Spleen (tissue), 11 donors: ENCODE measurements at regions not wholly inside any gene's neighbourhood (a gene's known extent, or its start where the extent isn't known, plus 50 kb on each side); places are given as distances from the start of the nearest gene placed in this dataset.
"Not testable (repeated sequence)": the region's sequence is repeated elsewhere in the genome, so short reads cannot be mapped to it uniquely, and the experiment has no call there.

Experiments used
- DNase-seq: peaks from one replicate; pipeline ENCODE4 v3.0.0-alpha.2; 2020
- H3K27ac ChIP-seq, 8 donors: fragments of 200-600 bp; sonication (generic) in 7 of 8; 1 replicate in 4 of 8; 2 replicates in 4 of 8; pipeline versions ENCODE4 v1.5.0 to v1.8.0; 2016 to 2021; ENCODE audit warnings: inconsistent platforms in 4 of 8, mild to moderate bottlenecking in 4 of 8, moderate library complexity in 1 of 8
- H3K27me3 ChIP-seq, 7 donors: fragments of 200-600 bp; sonication (generic) in 6 of 7; replicated peaks in 1 of 7; 1 replicate in 4 of 7; 2 replicates in 3 of 7; pipeline versions ENCODE4 v1.5.0 to v1.8.0; 2016 to 2021; ENCODE audit warnings: inconsistent platforms in 3 of 7, mild to moderate bottlenecking in 1 of 7
- H3K36me3 ChIP-seq, 6 donors: fragments of 200-600 bp; sonication (generic) in 5 of 6; 1 replicate in 4 of 6; 2 replicates in 2 of 6; pipeline versions ENCODE4 v1.5.0 to v1.8.0; 2016 to 2021; ENCODE audit warnings: inconsistent platforms in 2 of 6
- H3K4me1 ChIP-seq, 6 donors: fragments of 200-600 bp; sonication (generic) in 5 of 6; 1 replicate in 3 of 6; 2 replicates in 3 of 6; pipeline versions ENCODE4 v1.5.0 to v1.8.0; 2016 to 2021; ENCODE audit warnings: inconsistent platforms in 3 of 6
- H3K4me3 ChIP-seq, 8 donors: fragments of 200-600 bp; sonication (generic) in 7 of 8; 1 replicate in 4 of 8; 2 replicates in 4 of 8; pipeline versions ENCODE4 v1.5.0 to v1.8.0; 2016 to 2021; ENCODE audit warnings: inconsistent platforms in 4 of 8, mild to moderate bottlenecking in 4 of 8, moderate library complexity in 2 of 8
- H3K9me3 ChIP-seq, 8 donors: fragments of 200-600 bp; sonication (generic) in 7 of 8; 1 replicate in 4 of 8; 2 replicates in 4 of 8; pipeline versions ENCODE4 v1.5.0 to v1.8.0; 2016 to 2021; ENCODE audit warnings: inconsistent platforms in 4 of 8
- POLR2A ChIP-seq, 3 donors: fragments of 450-650 bp; IDR thresholded peaks; one replicate each; pipeline ENCODE4 v1.5.1; 2017; ENCODE audit warnings: antibody characterized with exemption in 3 of 3, mild to moderate bottlenecking in 1 of 3
- POLR2AphosphoS5 ChIP-seq, 3 donors: sonication (generic); formaldehyde crosslinking; IDR thresholded peaks; one replicate each; pipeline ENCODE4 v1.5.1; 2017; ENCODE audit warnings: antibody characterized with exemption in 3 of 3
- WGBS, 5 donors: extraction: QIAGEN DNeasy Blood & Tissue Kit in 3 of 5; methylation state at CpG; one replicate each; pipeline versions ENCODE4 v1.1.5 to v1.1.7; 2013 to 2018; 5-methylcytosine and 5-hydroxymethylcytosine counted together
- intact Hi-C: fragments of 100-400 bp; cut with DNase I; formaldehyde crosslinking; loops from one replicate; pipeline ENCODE4 v1.15.0; 2023; ENCODE audit warnings: low total_unique reads
- TF ChIP-seq, protein P1 (sequence below), 11 experiments: fragments of 200-600 bp in 7 of 11; fragments of 450-650 bp in 4 of 11; sonication (generic) in 4 of 11; IDR thresholded peaks in 8 of 11; conservative IDR thresholded peaks in 3 of 11; 1 replicate in 7 of 11; 2 replicates in 4 of 11; pipeline versions ENCODE4 v1.4.0 to v1.8.0; 2016 to 2021; ENCODE audit warnings: antibody characterized with exemption in 11 of 11, inconsistent platforms in 4 of 11, mild to moderate bottlenecking in 1 of 11
- donor health status: healthy with polysubstance abuse.
- donor health status: DM: no; HTN: no; CAD: no; lungs with moderate emphysema.
- donor health status: DM: no; HTN: no; CAD: no.
- donor health status: Bipolar disorder and iron deficiency.
- donor health status: healthy.
- donor health status: DM: no; HTN: no; CAD: no.
- donor health status: DM: yes; HTN: yes; CAD: no.

DNA sequence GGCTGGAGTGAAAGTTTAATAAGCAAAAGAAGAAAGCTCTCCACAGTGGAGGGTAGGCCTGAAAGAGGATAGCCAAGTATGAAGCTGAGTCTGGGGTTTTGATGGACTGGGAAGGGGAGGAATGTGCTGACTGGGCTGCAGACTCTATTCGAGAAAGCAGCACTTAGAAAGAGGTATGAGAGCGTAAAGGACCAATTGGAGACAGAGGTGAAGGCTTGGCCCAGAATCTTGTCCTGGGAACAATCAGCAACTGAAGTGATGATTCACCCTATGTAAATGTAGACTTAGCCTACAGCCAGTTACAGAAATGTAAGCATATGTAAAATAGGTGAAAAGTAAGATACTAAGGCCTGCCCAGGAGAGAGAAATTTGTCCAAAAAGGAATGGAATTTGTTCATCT is 111.2 kb upstream of the HSFY2 start:
- Histone ChIP-seq H3K27me3 (no peaks in the 10 kb centered on the region), H3K9me3 (no peaks in the 10 kb centered on the region), H3K27ac (no peak overlapping the region), H3K36me3 (no peaks in the 10 kb centered on the region), H3K4me1 (no peaks in the 10 kb centered on the region), H3K4me3 (no peak overlapping the region)
- TF ChIP-seq POLR2A (IDR thresholded peaks at IDR 0.05) (no peak), POLR2AphosphoS5 (IDR thresholded peaks at IDR 0.05) (no peak)
- TF ChIP-seq, protein P1, sequence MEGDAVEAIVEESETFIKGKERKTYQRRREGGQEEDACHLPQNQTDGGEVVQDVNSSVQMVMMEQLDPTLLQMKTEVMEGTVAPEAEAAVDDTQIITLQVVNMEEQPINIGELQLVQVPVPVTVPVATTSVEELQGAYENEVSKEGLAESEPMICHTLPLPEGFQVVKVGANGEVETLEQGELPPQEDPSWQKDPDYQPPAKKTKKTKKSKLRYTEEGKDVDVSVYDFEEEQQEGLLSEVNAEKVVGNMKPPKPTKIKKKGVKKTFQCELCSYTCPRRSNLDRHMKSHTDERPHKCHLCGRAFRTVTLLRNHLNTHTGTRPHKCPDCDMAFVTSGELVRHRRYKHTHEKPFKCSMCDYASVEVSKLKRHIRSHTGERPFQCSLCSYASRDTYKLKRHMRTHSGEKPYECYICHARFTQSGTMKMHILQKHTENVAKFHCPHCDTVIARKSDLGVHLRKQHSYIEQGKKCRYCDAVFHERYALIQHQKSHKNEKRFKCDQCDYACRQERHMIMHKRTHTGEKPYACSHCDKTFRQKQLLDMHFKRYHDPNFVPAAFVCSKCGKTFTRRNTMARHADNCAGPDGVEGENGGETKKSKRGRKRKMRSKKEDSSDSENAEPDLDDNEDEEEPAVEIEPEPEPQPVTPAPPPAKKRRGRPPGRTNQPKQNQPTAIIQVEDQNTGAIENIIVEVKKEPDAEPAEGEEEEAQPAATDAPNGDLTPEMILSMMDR (IDR thresholded peaks at IDR 0.05 in 8 of 11, conservative IDR thresholded peaks at IDR 0.05 in 3 of 11) = no peak
- DNase-seq = no peak
- WGBS, 5 donors = 92 to 98% (median 93%) methylated on average over 2 of the region's 2 CpGs; no CpG with 5 or more reads in 2 of the 5 donors
- intact Hi-C loops = no loop called here

DNA sequence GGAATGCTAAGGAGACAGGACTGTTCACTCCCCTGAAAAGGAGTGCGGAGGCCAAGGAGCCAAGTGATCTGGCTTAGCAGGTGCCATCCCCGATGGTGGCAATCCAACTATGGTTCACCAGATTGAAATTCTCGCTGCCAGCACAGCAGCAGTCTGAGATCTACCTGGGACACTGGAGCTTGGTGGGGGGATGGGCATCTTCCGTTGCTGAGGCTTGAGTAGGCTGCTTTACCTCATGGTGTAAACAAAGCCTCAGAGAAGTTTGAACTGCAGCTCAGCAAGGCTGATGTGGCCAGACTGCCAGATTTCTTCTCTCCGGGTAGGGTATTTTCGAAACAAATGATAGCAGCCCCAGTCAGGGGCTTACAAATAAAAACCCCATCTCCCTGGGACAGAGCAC is 95.6 kb upstream of the HSFY2 start:
- H3K9me3 ChIP-seq, H3K27me3 ChIP-seq, H3K27ac ChIP-seq, H3K4me3 ChIP-seq, intact Hi-C loops, H3K4me1 ChIP-seq, H3K36me3 ChIP-seq, DNase-seq: not testable (repeated sequence)
- 86% methylated on average over 2 of the region's 6 CpGs; no CpG with 5 or more reads in 4 of the 5 donors for WGBS, 5 donors

DNA sequence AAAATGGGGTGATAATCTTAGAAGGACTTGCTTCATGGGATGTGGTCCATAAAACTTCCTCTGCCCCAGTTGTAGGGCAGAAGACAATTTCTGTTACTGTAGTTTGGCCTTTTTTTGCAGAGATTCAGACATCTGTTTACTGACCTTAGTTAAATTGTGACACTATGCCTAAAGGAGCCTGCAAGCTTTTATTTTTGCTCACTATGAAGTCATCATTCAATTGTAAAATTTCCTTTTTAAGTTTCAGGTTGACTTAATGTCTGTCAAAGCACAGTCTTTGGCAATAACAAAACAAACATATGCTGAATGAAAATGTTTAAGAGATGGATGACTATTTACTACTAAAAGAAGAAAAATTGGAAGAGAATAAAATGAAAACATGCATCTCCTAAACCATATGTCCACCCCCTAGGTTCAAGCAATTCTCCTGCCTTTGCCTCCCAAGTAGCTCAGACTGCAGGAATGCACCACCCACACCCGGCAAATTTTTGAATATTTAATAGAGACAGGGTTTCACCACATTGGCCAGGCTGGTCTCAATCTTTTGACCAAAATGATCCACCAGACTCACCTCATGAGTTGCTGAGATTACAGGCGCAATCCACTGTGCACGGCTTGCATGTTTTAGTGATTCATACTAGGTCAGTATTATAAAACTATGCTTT is 93.5 kb upstream of the HSFY2 start:
- intact Hi-C loops, H3K9me3 ChIP-seq, H3K27me3 ChIP-seq, H3K27ac ChIP-seq, H3K4me1 ChIP-seq, H3K4me3 ChIP-seq, DNase-seq, H3K36me3 ChIP-seq: not testable (repeated sequence)
- 100% methylated on average over 2 of the region's 3 CpGs; no CpG with 5 or more reads in 4 of the 5 donors for WGBS, 5 donors

DNA sequence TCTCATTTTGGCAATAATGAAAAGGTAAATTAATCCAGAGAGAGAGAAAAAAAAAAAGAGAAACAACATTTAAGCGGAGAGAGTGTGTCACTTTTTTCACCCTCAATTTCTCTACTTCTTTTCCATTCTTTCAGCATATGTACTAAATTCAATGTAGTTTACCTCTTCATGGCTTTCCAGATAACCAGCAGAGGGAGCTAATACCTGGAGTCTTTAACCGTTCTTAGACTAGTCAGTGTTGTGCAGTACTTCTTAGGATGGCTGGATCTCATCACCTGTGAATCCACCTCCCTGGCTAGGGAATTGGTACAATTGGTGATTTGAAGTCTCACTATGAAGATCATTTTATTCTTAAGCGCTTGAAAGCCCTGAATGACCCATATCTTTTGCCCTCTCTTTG is 87.3 kb upstream of the HSFY2 start:
- DNase-seq, H3K4me3 ChIP-seq, H3K27ac ChIP-seq, H3K9me3 ChIP-seq, intact Hi-C loops, H3K27me3 ChIP-seq, H3K4me1 ChIP-seq, H3K36me3 ChIP-seq: not testable (repeated sequence)
- WGBS, 5 donors = no CpG with 5 or more reads among the region's 3 CpGs

DNA sequence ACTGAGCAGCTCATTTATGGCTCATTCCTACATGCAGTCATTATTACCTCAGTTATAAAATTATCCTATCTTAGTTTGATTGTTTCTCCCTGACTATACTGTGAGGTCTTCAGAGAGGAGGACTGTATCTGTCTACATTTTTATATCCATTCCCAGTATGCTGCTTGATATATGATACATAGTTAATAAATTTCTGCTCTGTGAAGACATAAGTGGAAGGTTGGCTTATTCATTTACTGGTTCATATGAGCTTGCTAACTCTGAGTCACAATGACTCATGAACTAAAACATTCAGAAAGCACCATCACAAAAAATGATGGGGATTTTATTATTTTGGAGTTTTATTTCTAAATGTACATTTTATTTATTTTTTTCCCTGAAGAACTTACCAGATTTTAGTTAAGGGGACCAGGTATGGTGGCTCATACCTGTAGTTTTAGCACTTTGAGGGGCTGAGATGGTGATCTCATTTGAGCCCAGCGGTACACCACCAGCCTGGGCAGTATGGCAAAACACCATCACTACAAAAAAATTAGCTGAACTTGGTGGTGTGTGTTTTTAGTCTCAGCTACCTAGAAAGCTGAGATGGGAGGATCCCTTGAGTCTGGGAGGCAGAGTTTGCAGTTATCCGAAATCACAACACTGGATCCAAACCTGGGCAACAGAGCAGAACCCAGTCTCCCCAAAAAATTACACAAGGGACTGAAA is 85.1 kb upstream of the HSFY2 start:
- intact Hi-C loops, H3K27ac ChIP-seq, H3K4me1 ChIP-seq, H3K27me3 ChIP-seq, H3K4me3 ChIP-seq, DNase-seq, H3K36me3 ChIP-seq, H3K9me3 ChIP-seq: not testable (repeated sequence)
- WGBS, 5 donors = no CpG with 5 or more reads among the region's 2 CpGs

DNA sequence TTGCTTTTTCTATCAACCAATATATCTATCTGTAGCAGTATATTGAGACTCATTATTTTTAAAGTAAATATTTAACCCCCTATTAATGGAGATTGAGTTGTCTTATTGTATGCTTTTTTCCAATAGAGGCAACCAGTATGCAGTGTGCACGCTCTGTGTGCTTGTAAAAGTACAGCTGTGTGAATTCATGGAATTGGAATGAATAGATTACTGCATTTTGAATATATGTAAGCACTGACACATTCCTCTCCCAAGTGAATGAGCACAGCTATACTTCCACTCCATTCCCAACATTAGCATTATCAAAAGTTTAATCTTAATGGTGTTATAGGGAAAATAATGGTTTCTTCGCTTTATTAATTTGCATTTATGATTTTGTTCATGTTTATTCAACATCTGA is 81.6 kb upstream of the HSFY2 start:
- H3K27me3 ChIP-seq, H3K36me3 ChIP-seq, H3K4me3 ChIP-seq, DNase-seq, H3K9me3 ChIP-seq, H3K27ac ChIP-seq, intact Hi-C loops, H3K4me1 ChIP-seq: not testable (repeated sequence)
- WGBS, 5 donors = no CpG with 5 or more reads among the region's 2 CpGs

DNA sequence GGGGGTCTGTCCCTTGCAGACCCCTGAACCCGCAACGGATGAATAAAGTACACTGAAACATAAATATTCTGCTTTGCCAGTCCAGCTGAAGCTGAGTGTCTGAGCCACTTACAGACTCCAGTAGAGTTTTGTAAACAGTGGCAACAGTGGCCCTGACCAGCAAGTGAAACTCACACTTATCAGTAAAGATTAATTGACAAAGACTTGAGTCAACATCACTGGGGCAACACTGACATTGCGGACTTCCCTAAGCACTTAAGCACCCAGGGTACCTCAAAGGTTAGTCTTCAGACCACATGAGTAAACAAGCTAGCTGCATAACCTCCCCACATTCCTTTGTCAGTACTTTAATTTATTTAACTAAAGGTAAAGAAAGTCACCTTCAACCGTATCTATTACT is 79.8 kb upstream of the HSFY2 start:
- no CpG with 5 or more reads among the region's 4 CpGs for WGBS, 5 donors
- H3K4me3 ChIP-seq, intact Hi-C loops, H3K36me3 ChIP-seq, H3K9me3 ChIP-seq, H3K27ac ChIP-seq, H3K27me3 ChIP-seq, DNase-seq, H3K4me1 ChIP-seq: not testable (repeated sequence)

DNA sequence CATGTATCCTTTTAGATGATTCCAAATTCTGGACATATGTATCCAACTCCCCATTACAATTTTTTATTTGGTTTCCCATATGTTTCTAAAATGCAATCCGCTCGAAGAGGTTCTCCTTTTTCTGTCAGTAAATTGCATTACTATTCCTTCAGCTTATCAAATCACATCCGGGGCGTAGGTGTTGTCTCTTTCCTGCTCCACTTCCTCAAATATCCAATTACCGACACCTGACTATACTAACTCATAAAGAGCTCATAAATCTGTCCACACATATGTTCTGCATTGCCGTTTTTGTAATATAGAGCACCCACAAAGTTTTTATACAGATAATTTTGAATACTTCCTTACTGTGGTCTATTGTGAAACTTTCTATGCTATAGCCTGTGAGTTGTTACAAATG is 63.1 kb upstream of the HSFY2 start:
- H3K27ac ChIP-seq, H3K4me1 ChIP-seq, H3K4me3 ChIP-seq, DNase-seq, intact Hi-C loops, H3K9me3 ChIP-seq, H3K27me3 ChIP-seq, H3K36me3 ChIP-seq: not testable (repeated sequence)
- WGBS, 5 donors = no CpG with 5 or more reads among the region's 6 CpGs
